ENCODE measurements at regions not wholly inside any gene's neighbourhood (a gene's known extent, or its start where the extent isn't known, plus 50 kb on each side); places are given as distances from the start of the nearest gene placed in this dataset.
"Not testable (repeated sequence)": the region's sequence is repeated elsewhere in the genome, so short reads cannot be mapped to it uniquely, and the experiment has no call there.

DNA sequence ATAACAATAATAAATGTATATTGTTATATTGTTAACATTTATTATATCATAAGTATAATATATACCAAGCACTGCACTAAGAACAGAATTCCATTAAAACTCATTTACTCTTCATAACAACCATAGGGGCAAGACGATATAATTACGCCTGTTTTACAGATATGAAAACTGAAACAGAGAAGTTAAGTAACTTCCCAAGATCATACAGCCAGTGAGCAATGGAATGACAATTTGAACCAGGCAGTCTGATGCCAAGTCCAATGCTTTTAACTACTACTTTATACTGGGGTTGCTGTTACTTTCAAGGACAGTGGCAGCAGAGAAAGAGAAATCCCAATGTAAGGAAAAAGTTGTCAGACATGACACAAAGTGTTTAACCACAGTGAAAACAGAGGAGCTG, 338.8 kb upstream of the ID2 start:
- peak; percentile 54 for DNase-seq

DNA sequence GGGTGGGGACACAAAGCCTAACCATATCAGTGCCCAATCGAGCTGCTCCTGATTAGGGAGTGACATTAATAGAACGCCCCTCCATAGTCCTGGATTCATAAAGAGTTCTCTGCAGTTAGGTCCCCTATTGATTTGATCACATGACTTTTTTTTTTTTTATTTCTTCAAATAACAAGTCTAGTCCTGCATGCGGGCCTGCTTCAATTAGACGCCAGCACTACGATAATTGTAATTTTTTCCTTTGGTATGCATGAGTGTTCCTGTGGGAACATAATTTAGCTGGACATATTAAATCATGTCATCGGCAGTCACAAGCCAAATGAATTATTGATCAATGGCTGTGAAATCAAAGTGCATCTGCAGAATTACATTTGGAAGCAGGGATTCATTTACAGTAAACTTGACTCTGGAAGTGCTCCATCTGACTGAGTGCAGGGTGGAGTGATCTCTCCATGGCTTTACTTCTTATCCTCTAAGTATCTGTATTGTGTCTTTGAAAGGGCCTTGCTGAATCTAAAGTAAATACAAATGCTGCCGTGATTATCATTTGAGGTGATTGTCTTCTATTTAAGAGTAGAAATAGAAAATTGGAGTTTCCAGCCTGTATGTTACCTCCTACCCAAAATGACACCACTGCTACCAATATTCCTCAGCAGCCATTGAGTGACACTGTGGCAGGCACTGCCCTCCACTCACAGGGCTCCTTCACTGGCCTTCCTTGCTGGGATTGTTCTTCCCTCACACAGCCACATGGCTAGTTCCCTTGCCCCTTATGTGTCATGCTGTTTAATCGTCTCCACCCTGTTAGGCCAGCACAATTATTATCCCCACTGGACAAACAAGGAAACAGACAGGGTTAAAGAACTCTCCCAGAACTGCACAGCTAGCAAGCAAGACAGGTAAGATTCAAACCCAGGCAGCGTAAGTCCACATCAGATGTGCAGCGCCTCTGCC, 337.4 kb upstream of the ID2 start:
- no peak for DNase-seq

DNA sequence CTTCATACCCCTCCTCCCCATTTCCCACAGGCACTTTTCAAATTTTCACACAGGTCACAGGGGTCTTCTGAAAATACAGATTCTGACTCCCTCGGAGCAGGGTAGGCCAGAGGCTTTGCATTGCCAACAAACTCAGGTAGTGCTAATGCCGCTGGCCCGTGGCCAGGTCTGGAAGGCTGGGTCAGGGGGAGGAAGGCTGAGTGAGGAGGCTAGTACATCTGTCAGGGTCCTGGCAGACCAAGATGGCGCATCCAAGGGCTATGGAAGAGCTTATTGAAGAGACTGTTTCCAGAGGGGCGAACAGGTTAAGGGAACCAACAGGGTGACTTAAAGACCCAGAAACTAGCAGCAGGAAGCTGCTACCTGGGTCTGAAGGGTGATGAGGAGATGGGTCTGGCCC, 336.7 kb upstream of the ID2 start:
- DNase-seq = no peak

DNA sequence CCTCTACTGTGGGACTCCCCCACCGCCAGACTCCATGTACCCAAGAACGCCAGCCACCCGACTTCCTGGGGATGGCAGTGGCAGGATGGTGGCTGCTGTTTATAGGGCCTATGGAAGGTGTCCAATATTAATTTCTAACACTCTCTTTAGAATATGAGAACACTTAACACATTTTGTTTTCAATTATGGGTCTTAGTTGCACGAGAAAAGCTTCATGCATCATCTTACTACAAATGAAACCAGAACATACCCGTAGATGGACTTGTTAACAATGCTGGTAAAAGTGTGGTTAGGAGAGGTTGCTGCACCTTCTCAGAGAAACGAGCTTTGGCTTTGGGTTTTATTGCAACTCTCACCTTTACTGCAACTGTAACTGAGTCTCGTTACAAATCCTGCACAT, 335.6 kb upstream of the ID2 start:
- DNase-seq = no peak

DNA sequence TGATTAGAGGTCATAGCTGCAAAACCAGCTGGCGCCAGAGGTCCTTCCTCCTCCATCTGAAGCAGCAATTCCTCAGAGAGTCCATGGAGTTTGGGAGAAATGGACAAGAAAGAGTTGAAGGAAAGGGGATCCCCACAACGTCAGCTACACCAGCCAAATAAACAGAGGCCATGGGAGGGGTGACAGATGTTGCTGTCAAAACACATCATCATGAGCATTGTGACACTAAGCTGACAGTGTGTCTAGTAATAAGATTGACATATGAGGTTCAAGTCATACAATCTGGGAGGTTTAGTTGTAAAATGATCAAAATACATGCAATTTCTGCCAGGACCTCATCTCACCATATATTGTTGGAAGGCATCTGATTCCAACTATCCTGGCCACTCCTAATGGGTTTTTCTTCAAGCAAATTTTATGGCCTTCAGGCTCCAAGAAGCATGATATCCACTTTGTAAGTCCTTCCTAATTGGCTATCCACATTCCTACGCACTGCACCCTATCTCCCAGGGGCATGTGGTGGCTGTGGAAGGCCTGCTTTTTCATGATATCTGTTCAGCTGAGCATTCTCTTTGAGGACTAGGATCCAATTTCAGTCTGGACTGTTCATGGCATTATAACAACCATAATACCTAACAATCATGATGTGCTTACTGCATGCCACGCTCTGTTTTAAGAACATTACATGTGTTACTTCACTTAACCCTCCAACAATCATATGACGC, 335.0 kb upstream of the ID2 start:
- no peak for DNase-seq

DNA sequence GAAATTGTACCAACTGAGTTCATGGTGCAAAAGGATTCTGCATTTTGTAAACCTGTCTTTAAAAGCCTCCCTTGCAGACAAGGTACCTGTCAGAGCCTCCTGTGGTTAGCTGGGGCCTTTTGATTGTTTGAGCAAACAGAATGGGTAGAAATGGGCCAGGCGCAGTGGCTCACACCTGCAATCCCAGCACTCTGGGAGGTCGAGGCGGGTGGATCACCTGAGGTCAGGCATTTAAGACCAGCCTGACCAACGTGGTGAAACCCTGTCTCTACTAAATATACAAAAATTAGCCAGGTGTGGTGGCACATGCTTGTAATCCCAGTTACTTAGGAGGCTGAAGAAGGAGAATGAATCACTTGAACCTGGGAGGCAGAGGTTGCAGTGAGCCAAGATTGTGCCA, 332.9 kb upstream of the ID2 start:
- DNase-seq = not testable (repeated sequence)

DNA sequence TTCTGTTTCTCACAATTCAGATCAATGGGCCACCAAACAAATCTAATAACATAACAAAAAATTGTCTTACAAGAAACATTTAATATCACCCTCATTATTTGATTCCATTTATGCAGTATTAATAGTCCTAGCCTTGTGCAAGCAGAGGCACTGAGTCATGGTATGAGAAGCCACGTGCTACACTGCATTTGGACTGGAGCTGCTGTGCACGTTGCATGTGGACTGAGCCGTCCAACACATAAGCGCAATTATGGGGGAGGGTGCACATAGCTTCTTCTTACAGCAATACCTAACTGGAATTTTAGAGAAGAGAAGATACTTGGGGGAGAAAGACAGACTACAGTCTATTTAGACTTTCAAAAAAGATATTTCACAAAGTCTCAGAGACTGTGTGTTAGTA, 329.6 kb upstream of the ID2 start:
- peak; percentile 33 for DNase-seq

DNA sequence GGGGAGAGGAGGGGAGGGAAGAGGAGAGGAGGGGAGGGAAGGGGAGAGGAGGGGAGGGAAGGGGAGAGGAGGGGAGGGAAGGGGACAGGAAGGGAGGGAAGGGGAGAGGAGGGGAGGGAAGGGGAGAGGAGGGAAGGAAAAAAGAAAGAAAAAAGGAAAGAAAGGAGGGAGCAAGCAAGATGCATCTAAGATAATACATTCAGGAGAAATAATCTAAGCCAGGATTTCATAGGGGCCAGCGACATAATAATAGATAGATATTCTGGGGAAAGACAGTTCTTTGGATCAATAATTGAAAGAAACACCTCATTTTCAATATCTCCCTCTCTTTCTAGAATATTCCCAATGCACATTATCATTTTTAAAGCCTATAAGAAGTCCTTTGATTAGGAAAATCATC, 328.9 kb upstream of the ID2 start:
- no peak for DNase-seq

DNA sequence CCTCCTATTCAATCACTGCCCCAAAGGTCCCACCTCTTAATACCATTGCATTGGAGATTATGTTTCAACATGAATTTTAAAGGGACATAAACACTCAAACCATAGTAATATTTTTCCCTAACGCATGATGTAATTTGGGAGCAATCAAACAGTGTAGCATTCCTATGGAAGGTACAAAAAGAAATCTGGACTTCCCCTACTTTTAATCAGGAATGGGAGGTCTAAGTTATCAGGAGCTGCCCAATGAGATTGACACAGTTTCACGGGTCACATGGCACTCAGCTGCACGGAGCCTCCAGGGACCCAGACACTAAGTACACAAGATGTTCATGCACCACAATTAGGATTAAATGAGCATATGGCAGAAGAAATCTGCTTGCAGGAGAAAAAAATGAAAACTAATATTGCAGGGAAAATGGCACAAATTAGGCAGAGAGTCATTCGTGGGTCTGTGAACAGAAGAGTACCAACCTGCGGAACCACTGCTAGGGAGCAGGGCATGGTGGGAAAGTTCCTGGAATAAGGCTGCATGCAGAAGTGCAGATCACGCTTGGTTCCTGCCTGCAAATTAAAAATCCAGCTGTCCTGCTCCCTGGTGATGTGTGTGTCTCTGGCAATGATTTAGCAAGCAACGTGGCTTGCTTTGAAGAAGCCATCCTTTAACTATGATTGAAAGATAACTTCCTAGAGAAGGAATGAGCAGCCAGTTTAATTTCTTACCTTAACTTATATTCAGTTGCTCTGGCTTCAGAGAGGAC, 326.6 kb upstream of the ID2 start:
- DNase-seq = no peak

DNA sequence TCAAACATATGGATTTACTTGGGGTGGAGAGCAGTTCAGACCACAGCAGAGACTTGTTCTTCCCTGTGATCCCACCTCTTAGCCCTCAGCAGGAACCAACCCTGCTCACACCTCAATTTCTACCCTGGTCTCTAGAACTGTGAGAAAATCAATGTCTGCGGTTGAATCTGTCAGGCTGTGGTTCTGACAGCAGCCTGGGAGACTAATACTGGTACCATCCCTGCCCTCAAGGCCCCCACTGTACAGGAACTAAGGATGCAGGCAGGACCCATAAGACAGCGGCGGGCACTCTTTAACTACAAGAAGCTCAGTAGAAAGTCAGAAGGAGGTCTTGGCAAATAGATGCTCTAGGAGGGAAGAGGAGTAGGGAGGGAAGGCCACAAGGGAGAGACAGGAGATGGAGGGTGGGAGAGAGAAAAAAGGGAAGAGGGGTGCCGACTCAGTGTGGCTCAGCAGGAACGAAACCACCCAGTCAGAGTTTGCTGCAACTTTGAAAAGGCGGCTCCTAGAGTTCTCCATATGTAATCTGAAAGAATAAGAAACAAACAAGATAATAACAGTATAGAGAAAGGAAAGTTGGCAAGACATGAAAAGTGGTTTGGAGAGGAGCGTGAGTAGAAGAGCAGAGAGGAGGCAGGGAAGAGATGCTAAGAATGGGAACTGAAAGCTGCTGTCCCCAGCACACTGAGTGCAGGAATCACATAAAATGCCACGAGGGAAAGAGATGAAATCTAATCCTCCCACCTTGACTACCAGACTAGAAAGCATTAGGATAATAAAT, 323.9 kb upstream of the ID2 start:
- peak; percentile 53 for DNase-seq

DNA sequence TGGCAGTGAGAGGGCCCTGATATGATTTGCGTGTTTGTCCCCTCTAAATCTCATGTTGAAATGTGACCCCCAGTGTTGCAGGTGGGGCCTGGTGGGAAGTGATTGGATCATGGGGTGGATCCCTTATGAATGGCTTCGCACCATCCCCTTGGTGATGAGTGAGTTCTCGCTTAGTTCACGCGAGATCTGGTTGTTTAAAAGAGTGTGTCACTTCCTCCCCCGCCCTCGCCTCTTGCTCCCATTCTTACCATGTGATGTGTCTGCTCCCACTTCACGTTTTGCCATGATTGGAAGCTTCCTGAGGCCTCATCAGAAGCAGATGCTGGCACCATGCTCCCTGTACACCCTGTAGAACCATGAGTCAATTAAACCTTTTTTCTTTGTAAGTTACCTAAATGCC, 319.9 kb upstream of the ID2 start:
- no peak for DNase-seq

DNA sequence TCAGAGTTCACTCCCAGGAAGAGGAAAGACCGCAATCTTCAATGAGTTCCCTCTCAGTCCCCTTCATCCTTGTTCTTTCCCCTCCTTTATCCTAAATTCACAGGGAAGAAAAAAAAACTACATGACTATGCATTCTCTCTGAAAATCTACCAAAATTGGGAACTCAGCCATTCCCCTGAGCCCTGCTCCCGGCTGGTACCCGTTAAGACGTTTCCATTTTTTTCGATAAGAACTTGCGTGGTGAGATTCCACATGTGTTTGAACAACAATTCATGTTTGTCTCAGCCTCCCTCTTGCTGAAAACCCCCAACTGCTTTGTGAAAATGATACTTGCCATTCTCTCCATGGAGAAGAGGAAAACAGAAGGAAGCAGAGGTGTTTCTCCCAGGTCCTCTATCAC, 318.7 kb upstream of the ID2 start:
- no peak for DNase-seq

DNA sequence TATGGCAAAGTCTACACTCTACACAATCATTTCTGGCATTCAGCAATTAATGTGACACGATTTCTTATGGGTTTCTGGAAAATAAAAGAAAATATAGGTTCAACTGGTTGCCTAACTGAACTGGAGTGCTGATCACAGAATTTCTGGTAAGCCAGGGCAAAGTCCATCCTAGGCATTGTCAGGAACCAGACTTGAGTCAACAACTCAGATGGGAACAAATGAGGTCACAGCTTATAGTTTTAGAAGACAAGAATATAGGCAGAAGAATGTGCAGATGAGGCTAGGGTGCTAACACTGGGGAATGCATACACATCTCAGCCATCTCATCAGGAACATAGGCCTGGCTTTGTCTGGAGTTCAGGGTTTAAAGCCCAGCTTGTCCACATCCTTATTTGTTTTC, 317.2 kb upstream of the ID2 start:
- no peak for DNase-seq

DNA sequence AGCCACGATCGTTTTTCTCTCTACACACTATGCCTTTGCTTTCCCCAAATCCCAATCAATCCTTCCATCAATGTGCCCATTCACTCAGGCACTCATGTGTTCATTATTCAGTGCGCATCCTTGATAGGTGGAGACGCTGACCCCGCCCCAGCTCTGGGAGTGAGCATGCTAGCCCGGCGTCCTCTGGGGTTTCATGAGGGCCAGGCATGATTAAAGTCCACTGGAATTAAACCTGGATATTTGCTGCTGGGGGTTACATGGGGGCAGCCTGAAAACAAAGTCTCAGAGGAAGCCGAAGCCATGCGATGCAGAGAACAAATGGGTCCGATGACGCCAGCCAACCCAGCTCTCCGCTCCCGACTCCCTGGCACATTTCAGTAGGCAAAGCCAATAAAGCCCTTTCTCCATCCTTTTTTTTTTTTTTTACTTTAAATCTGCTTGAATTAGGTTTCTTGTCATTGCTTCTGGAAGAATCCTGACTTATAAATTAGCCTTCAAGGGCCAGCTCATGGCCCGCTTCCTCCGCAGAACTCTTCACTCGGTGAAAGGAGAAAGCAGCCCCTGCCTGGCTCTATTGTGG, 316.4 kb upstream of the ID2 start:
- DNase-seq = no peak

DNA sequence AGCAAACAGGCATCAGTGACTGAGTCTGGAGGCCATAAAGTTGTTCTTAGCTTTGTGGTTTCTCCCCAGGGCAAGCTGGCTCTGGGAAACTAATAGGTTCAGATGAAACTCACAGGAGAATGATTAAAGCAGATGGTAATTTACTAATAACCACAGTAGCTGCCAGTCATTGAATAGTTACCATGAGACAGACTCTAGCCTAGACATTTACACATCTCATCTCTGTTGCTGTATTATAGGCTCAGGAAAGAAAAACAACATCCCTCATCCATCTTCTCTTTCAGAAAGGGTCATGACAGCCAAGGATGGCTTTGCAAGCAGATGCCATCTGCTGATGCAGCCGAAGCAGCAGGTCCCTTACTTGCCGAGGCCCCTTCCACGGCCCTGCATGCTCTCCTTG, 314.0 kb upstream of the ID2 start:
- no peak for DNase-seq

DNA sequence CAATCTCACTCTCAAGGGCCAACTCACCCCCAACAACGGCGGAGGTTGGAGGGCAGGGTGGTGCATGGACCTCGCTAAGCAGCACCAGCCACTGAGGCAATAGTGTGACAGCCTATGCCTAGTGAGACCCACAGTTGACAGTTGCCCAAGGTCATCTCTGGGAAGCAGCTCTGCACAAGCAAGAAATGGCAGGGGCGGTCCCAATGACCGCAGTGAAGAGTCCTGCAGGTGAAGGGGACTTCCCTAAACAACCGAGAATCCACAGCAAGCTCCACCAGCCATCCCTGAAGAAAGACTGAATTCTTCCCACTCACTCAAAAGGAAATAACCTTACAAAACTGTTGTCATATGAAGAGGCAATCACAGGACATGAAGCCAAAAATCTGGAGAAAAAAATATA, 313.4 kb upstream of the ID2 start:
- DNase-seq = no peak

DNA sequence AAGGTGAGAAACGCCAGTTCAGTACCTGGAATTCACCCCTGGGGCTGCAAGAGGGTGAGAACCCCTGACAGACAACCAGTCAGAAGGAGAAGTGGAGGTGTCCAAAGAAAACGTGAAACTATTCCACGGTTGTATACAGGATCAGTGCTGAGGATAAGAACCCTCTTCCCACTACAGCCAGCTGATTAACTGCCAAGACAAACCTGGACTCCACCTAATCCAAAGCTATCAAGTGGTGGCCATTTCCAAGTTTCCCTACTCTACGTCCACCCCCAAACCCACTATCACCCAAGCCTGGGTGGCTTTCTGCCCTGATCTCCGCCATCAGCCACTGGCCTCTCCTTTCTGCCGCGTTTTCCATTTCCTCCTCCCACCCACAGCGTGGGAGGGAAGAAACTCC, 312.3 kb upstream of the ID2 start:
- no peak for DNase-seq

DNA sequence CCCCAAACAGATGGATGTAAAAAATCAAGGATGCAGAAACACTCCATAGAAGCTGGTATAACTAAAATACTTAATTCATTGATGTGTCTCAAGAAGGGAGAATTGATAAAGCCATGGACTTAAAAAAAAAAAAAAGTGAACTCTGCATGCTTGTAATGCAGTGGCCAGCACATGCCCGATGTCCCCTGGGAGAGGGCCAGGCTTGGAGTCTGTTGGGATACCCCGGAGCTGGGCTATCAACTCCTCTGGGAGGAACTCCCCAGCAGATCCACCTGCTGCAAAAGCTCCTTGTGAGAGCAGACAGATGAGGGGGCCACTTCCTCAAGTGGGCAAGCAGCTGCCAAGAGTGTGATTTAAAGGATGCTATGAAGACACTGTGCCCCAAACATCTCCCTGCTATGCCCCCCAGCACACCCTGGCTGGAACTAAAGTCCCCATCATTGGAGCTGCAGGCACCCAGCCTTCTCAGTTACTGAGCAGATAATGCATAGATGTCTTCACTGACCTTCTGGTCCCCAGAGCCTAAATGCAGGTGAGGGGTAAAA, 311.5 kb upstream of the ID2 start:
- no peak for DNase-seq

DNA sequence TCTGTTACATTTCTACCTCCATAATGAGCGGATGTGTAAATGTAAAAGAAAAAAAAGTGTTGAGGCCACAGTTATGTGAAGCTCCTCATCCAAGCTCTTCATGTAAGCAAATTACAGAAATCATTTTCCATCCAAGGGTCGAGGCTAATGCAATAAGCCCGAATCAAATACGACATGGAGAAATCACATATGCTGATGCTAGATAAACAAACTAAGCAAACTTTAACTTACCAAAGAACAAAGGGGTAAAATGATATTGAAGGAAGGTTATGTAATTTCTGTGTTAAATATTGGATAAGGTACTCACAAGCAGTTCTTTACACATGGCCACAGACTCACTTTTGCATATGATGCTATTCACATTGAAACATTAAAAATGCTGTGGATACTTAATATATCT, 310.2 kb upstream of the ID2 start:
- DNase-seq = no peak

DNA sequence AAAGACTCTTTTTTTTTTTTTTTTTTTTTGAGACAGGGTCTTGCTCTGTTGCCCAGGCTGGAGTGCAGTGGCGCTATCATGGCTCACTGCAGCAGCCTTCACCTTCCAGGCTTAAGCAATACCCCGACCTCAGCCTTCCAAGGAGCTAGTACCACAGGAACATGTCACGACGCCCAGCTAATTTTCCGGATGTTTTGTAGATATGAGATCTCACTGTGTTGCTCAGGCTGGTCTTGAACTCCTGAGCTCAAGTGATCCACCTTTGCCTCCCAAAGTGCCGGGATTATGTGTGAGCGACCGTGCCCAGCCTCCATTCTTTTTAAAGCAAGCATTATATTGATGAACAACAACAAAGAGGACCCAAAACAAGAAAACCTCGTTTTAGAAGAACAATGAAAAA, 307.1 kb upstream of the ID2 start:
- no peak for DNase-seq

DNA sequence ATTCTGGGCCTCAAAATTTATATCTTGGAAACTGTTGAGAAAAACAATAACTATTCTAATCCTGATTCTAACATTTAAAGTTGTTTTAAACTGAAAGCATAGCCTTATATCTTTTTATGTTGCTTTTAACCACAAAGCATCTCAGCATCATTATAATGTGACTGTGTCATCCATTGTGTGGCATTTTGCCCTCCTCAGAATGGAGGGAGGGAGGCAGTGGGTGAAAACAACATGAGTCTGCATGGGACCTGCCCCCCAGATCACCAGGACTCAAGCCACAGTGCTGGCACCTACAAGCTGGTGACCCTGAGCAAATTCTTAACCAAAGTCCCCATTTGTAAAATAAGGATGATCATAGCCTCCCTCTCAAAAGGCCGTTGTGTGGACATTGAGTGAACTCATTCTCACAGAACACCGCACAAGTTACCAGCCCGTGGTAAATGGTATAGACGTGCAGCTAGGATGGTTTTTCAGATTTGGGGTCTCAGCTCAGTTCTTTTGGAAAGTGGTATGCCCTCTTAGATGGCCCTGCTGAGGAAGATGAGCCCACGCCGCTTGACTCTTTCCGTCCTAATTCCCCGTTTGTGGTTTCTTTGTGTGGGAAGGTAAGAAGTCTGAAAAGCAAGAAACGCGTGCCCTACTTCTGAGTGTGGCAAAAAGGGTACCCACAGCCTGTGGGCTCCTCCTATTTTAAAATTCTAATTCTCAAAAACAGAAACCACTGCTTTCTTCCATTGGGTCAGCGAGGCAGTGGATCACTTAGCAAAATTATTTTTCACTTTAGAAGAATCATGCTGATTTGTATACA, 305.0 kb upstream of the ID2 start:
- no peak for DNase-seq
